Rectal smooth muscle tissue (tissue), 1 donor: ENCODE measurements at regions not wholly inside any gene's neighbourhood (a gene's known extent, or its start where the extent isn't known, plus 50 kb on each side); places are given as distances from the start of the nearest gene placed in this dataset.

Experiments used
- H3K27ac ChIP-seq: one replicate; pipeline ENCODE4 v1.7.0; 2013; ENCODE audit warnings: low read depth, low read length, inconsistent platforms
- H3K27me3 ChIP-seq: one replicate; pipeline ENCODE4 v1.7.0; 2013; ENCODE audit warnings: low read length; ENCODE audit not compliant: control insufficient read depth, insufficient read depth
- H3K36me3 ChIP-seq: one replicate; pipeline ENCODE4 v1.7.0; 2013; ENCODE audit warnings: low read length; ENCODE audit not compliant: control insufficient read depth, insufficient read depth
- H3K4me1 ChIP-seq: one replicate; pipeline ENCODE4 v1.7.0; 2013; ENCODE audit warnings: low read length; ENCODE audit not compliant: control insufficient read depth, insufficient read depth
- H3K4me3 ChIP-seq: one replicate; pipeline ENCODE4 v1.7.0; 2013; ENCODE audit warnings: low read length
- H3K9ac ChIP-seq: one replicate; pipeline ENCODE4 v1.7.0; 2013; ENCODE audit warnings: low read length

- Histone ChIP-seq H3K27me3 (no peaks in the 10 kb centered on the region), H3K27ac (no peak overlapping the region), H3K4me3 (no peak overlapping the region), H3K9ac (no peak overlapping the region), H3K36me3 (no peaks in the 10 kb centered on the region), H3K4me1 (peaks cover 9% of the 10 kb centered on the region)
These were observed 541.2 kb upstream of the JARID2 start for GRCh38 chr6:14704383-14705271.

GRCh38 chr6:14705841-14706377 lies 540.0 kb upstream of the JARID2 start:
- no peak overlapping the region for H3K9ac ChIP-seq
- no peaks in the 10 kb centered on the region for H3K27me3 ChIP-seq
- peak overlapping the region; percentile 67 for H3K27ac ChIP-seq
- peaks cover 9% of the 10 kb centered on the region for H3K4me1 ChIP-seq
- no peak overlapping the region for H3K4me3 ChIP-seq
- no peaks in the 10 kb centered on the region for H3K36me3 ChIP-seq

GRCh38 chr6:14706378-14706929 lies 539.4 kb upstream of the JARID2 start:
- H3K4me3 ChIP-seq, result peak overlapping the region; percentile 15
- H3K27me3 ChIP-seq, result no peaks in the 10 kb centered on the region
- H3K4me1 ChIP-seq, result peaks cover 9% of the 10 kb centered on the region
- peak overlapping the region; percentile 67 for H3K27ac ChIP-seq
- H3K36me3 ChIP-seq, result no peaks in the 10 kb centered on the region
- H3K9ac ChIP-seq, result no peak overlapping the region

- H3K4me1 ChIP-seq, result peaks cover 9% of the 10 kb centered on the region
These were observed 538.6 kb upstream of the JARID2 start for GRCh38 chr6:14707276-14707675.

GRCh38 chr6:14707971-14708465 lies 537.9 kb upstream of the JARID2 start:
- H3K4me3 ChIP-seq, result no peak overlapping the region
- H3K27ac ChIP-seq, result no peak overlapping the region

More at GRCh38 chr6:14707276-14707675, 538.6 kb upstream of the JARID2 start:
- H3K36me3 ChIP-seq, result no peaks in the 10 kb centered on the region
- H3K9ac ChIP-seq, result no peak overlapping the region
- no peak overlapping the region for H3K4me3 ChIP-seq
- H3K27me3 ChIP-seq, result no peaks in the 10 kb centered on the region
- H3K27ac ChIP-seq, result no peak overlapping the region

GRCh38 chr6:14709066-14709670 lies 536.7 kb upstream of the JARID2 start:
- Histone ChIP-seq H3K27me3 (no peaks in the 10 kb centered on the region), H3K36me3 (no peaks in the 10 kb centered on the region), H3K27ac (no peak overlapping the region), H3K9ac (no peak overlapping the region), H3K4me3 (no peak overlapping the region), H3K4me1 (peaks cover 9% of the 10 kb centered on the region)

More at GRCh38 chr6:14707971-14708465, 537.9 kb upstream of the JARID2 start:
- no peaks in the 10 kb centered on the region for H3K27me3 ChIP-seq
- peaks cover 9% of the 10 kb centered on the region for H3K4me1 ChIP-seq
- no peaks in the 10 kb centered on the region for H3K36me3 ChIP-seq
- no peak overlapping the region for H3K9ac ChIP-seq

- Histone ChIP-seq H3K27me3 (no peaks in the 10 kb centered on the region), H3K36me3 (no peaks in the 10 kb centered on the region), H3K27ac (no peak overlapping the region), H3K4me3 (no peak overlapping the region), H3K4me1 (peaks cover 9% of the 10 kb centered on the region), H3K9ac (no peak overlapping the region)
These were observed 536.0 kb upstream of the JARID2 start for GRCh38 chr6:14709900-14710299.

- Histone ChIP-seq H3K4me1 (peaks cover 9% of the 10 kb centered on the region), H3K9ac (no peak overlapping the region), H3K27me3 (no peaks in the 10 kb centered on the region), H3K36me3 (no peaks in the 10 kb centered on the region), H3K4me3 (no peak overlapping the region), H3K27ac (no peak overlapping the region)
These were observed 535.4 kb upstream of the JARID2 start for GRCh38 chr6:14710421-14710820.

GRCh38 chr6:14711056-14711703 lies 534.7 kb upstream of the JARID2 start:
- Histone ChIP-seq H3K9ac (no peak overlapping the region), H3K27ac (no peak overlapping the region), H3K36me3 (no peaks in the 10 kb centered on the region), H3K4me1 (peaks cover 8% of the 10 kb centered on the region), H3K27me3 (no peaks in the 10 kb centered on the region), H3K4me3 (no peak overlapping the region)

- Histone ChIP-seq H3K36me3 (no peaks in the 10 kb centered on the region), H3K9ac (no peak overlapping the region), H3K4me3 (no peak overlapping the region), H3K27ac (no peak overlapping the region), H3K27me3 (no peaks in the 10 kb centered on the region), H3K4me1 (peaks cover 2% of the 10 kb centered on the region)
These were observed 534.0 kb upstream of the JARID2 start for GRCh38 chr6:14711704-14712379.

- Histone ChIP-seq H3K9ac (no peak overlapping the region), H3K36me3 (no peaks in the 10 kb centered on the region), H3K4me3 (no peak overlapping the region), H3K27me3 (no peaks in the 10 kb centered on the region), H3K4me1 (no peaks in the 10 kb centered on the region), H3K27ac (peak overlapping the region; percentile 12)
These were observed 532.6 kb upstream of the JARID2 start for GRCh38 chr6:14713008-14713960.
